ENCODE measurements at regions not wholly inside any gene's neighbourhood (a gene's known extent, or its start where the extent isn't known, plus 50 kb on each side); places are given as distances from the start of the nearest gene placed in this dataset.

DNA sequence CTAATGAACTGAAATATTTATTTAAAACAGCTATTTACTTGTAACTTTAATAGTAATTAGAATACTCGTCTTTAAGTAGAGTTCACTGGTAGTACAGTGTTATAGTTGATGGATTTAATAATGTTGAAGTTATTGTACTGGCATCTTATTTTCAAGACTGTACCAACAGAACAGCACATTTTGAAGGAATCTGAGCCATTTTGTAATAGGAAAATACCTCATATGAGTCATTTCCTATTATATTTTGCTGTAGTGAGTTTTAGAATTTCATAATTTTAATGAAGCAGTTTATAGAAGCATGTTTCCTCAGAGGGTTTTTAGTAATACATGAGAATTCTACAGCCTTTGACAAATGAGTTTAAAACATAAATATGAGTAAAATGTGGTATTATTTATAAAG, 258.3 kb downstream of the OLFM3 start:
- TF ChIP-seq, protein P1, sequence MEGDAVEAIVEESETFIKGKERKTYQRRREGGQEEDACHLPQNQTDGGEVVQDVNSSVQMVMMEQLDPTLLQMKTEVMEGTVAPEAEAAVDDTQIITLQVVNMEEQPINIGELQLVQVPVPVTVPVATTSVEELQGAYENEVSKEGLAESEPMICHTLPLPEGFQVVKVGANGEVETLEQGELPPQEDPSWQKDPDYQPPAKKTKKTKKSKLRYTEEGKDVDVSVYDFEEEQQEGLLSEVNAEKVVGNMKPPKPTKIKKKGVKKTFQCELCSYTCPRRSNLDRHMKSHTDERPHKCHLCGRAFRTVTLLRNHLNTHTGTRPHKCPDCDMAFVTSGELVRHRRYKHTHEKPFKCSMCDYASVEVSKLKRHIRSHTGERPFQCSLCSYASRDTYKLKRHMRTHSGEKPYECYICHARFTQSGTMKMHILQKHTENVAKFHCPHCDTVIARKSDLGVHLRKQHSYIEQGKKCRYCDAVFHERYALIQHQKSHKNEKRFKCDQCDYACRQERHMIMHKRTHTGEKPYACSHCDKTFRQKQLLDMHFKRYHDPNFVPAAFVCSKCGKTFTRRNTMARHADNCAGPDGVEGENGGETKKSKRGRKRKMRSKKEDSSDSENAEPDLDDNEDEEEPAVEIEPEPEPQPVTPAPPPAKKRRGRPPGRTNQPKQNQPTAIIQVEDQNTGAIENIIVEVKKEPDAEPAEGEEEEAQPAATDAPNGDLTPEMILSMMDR (IDR thresholded peaks at IDR 0.05; ENCODE audit: poor library complexity, severe bottlenecking): no peak
- ATAC-seq (ENCODE audit: low read depth) (peak; percentile 81), DNase-seq (ENCODE audit: low spot score) (no peak)
- no peaks in the 10 kb centered on the region for H3K27me3 ChIP-seq (ENCODE audit: insufficient read depth, poor library complexity, severe bottlenecking)
- H3K27ac ChIP-seq (ENCODE audit: poor library complexity, severe bottlenecking): peak overlapping the region; percentile 82
- no peaks in the 10 kb centered on the region for H3K9me3 ChIP-seq (ENCODE audit: severe bottlenecking)
- H3K4me3 ChIP-seq (ENCODE audit: severe bottlenecking): no peak overlapping the region
- H3K36me3 ChIP-seq (ENCODE audit: low read depth): no peaks in the 10 kb centered on the region
- H3K4me1 ChIP-seq (ENCODE audit: insufficient read depth, poor library complexity, severe bottlenecking): peaks cover 51% of the 10 kb centered on the region

DNA sequence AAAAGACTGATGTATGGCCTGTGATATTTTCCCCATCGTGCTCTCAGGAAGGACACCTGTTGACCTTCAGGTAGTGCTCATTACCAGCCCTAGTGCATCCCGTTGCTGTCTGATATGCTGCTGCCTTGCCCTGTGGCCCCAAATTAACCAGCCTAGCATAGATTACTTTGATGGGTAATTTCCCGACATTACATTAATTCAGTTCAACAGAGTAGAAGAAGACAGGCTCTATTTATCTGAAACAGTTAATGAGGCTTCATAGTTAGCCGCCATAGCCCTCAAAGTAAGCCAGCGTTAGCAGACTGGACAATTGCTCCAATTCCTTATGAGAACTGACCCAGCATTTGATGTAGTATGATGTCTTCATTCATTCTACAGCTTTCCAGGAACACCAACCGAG, 257.6 kb downstream of the OLFM3 start:
- H3K4me1 ChIP-seq (ENCODE audit: insufficient read depth, poor library complexity, severe bottlenecking): peaks cover 51% of the 10 kb centered on the region
- H3K4me3 ChIP-seq (ENCODE audit: severe bottlenecking): no peak overlapping the region
- H3K27ac ChIP-seq (ENCODE audit: poor library complexity, severe bottlenecking): peak overlapping the region; percentile 82
- DNase-seq (ENCODE audit: low spot score) (no peak), ATAC-seq (ENCODE audit: low read depth) (no peak)
- no peaks in the 10 kb centered on the region for H3K27me3 ChIP-seq (ENCODE audit: insufficient read depth, poor library complexity, severe bottlenecking)
- no peaks in the 10 kb centered on the region for H3K36me3 ChIP-seq (ENCODE audit: low read depth)
- TF ChIP-seq, protein P1 (IDR thresholded peaks at IDR 0.05; ENCODE audit: poor library complexity, severe bottlenecking): no peak
- H3K9me3 ChIP-seq (ENCODE audit: severe bottlenecking): no peaks in the 10 kb centered on the region

DNA sequence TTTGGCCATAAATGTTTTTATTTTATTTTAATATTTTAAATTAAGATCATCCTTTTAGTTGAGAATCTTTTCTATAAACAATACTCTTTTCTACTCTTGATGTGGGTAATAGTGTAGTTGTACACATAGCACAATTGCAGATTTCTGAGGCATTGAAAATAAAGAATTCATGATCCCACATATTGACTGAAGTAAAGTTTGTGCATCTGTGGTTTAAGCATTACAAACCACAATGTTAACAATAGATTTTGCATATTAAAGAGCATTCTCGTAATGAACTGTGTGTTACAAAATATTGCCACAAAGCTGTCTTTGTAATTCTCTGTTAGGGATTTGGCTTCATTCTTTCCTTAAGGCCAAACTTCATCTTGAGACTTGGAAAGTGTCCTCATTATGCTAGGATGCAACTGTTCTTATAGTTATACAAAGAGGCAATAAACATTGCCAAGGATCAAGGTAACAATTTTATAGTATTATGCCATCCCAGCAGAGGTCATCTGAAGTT, 256.8 kb downstream of the OLFM3 start:
- Histone ChIP-seq H3K9me3 (ENCODE audit: severe bottlenecking) (no peaks in the 10 kb centered on the region), H3K4me1 (ENCODE audit: insufficient read depth, poor library complexity, severe bottlenecking) (peaks cover 51% of the 10 kb centered on the region), H3K27me3 (ENCODE audit: insufficient read depth, poor library complexity, severe bottlenecking) (no peaks in the 10 kb centered on the region), H3K36me3 (ENCODE audit: low read depth) (no peaks in the 10 kb centered on the region), H3K27ac (ENCODE audit: poor library complexity, severe bottlenecking) (peak overlapping the region; percentile 82), H3K4me3 (ENCODE audit: severe bottlenecking) (no peak overlapping the region)
- TF ChIP-seq, protein P1 (IDR thresholded peaks at IDR 0.05; ENCODE audit: poor library complexity, severe bottlenecking): no peak
- DNase-seq (ENCODE audit: low spot score) (no peak), ATAC-seq (ENCODE audit: low read depth) (no peak)

DNA sequence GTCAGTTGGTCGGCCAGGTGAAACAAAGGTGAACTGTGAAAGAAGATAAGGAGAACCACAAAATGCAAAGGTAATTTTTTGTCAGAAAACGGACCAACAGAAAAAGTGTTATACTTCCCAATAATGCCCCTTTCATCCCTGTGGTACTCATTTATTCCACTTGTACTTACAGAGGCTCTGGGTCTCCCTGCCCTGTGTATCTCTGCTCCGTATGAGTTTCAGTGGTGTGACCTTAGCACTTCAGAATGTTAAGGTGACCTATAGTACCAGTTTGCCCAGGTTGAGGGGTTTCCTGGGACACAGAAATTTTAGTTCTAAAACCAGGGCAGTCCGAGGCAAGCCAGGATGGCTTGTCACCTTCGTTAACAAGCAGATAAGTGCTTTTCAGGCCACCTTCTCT, 254.8 kb downstream of the OLFM3 start:
- Histone ChIP-seq H3K27ac (ENCODE audit: poor library complexity, severe bottlenecking) (no peak overlapping the region), H3K4me3 (ENCODE audit: severe bottlenecking) (no peak overlapping the region), H3K9me3 (ENCODE audit: severe bottlenecking) (no peaks in the 10 kb centered on the region), H3K4me1 (ENCODE audit: insufficient read depth, poor library complexity, severe bottlenecking) (peaks cover 51% of the 10 kb centered on the region), H3K27me3 (ENCODE audit: insufficient read depth, poor library complexity, severe bottlenecking) (no peaks in the 10 kb centered on the region), H3K36me3 (ENCODE audit: low read depth) (no peaks in the 10 kb centered on the region)
- DNase-seq (ENCODE audit: low spot score) (no peak), ATAC-seq (ENCODE audit: low read depth) (no peak; the same call in 2 of the 3 replicates)
- TF ChIP-seq, protein P1 (IDR thresholded peaks at IDR 0.05; ENCODE audit: poor library complexity, severe bottlenecking): no peak

DNA sequence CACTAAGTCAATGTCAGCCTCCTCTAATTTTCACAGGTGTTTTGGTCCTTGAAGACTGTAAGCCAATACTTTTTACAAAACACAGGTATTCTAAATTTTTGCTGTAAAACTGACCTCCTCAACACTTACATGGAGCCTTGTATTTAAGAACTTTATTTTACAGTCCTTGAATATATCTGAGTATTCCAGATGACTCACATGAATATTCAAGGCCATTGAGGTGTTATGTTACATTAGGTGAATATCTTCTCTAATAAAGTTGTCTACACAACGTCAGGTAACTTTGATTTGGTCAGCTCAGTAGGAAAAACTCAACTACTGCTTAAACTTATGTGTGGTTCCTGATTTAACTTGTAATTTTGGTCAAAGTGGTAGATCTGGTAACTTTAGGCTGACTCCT, 254.2 kb downstream of the OLFM3 start:
- peaks cover 47% of the 10 kb centered on the region for H3K4me1 ChIP-seq (ENCODE audit: insufficient read depth, poor library complexity, severe bottlenecking)
- H3K9me3 ChIP-seq (ENCODE audit: severe bottlenecking): no peaks in the 10 kb centered on the region
- TF ChIP-seq, protein P1 (IDR thresholded peaks at IDR 0.05; ENCODE audit: poor library complexity, severe bottlenecking): no peak
- ATAC-seq (ENCODE audit: low read depth) (peak; percentile 66), DNase-seq (ENCODE audit: low spot score) (no peak)
- no peak overlapping the region for H3K27ac ChIP-seq (ENCODE audit: poor library complexity, severe bottlenecking)
- no peak overlapping the region for H3K4me3 ChIP-seq (ENCODE audit: severe bottlenecking)
- no peaks in the 10 kb centered on the region for H3K36me3 ChIP-seq (ENCODE audit: low read depth)
- no peaks in the 10 kb centered on the region for H3K27me3 ChIP-seq (ENCODE audit: insufficient read depth, poor library complexity, severe bottlenecking)
